NCI-H774 (cell line): ENCODE measurements at regions not wholly inside any gene's neighbourhood (a gene's known extent, or its start where the extent isn't known, plus 50 kb on each side); places are given as distances from the start of the nearest gene placed in this dataset.

Source experiments
- DNase-seq: peaks from one replicate; lab custom pipeline; 2025; lab: John Stamatoyannopoulos, UW

DNA sequence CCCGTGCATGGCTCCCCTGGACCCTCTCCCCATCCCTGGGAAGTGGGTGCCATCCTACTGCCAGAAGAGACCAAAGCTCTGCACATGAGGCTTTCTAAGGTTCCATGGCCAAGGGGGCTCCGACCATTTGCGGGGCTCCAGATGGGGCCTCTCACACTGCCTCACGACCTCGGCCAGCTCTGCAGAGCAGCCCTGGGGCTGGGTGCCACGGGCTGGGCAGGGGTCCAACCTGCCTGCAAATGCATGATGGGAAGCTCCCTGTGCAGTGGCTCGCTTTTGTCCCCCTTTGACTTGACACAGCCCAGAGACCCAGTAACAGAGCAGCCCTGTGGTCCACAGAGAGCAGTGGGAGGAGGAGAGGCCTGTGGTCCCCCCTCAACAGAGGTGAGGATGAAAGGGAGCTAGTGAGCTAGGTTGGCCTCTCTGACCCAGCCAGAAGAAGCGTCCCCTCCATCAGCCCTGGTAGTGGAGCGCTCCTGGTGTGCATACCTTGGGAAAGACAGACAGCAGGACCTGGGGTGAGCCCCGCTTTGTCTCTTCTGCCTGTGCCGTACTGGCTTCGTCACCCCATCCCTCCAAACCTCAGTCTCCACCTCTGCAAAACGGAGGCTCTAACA is 174.1 kb downstream of the DDX1 start:
- DNase-seq: no peak

DNA sequence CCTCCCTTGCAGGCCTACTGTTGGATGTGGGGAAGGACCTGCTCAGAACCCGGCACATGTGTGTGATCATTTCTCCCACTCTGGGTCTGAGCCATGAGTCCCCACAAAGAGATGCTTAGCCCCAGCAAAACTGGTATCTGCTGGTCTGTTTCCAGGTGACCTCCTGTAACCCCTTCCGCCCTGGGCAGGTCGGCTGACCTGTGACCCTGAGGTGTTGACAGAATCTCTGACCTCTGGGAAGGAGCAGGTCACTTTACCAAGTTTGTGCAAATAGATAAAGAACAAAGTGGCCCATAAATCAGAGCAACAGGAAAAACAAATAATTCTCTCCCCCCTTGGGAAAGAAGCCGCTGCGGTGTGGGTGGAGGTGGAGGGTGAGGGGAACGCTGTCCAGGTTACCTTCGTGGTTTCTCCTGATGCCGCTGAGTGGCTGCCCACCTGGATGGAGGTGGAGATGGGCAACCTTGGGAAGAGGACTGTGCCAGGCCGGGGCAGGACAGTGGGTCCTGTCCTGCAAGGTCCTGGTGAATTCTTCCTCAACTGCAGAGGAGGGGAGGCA is 174.0 kb upstream of the MYCN start:
- DNase-seq: no peak

DNA sequence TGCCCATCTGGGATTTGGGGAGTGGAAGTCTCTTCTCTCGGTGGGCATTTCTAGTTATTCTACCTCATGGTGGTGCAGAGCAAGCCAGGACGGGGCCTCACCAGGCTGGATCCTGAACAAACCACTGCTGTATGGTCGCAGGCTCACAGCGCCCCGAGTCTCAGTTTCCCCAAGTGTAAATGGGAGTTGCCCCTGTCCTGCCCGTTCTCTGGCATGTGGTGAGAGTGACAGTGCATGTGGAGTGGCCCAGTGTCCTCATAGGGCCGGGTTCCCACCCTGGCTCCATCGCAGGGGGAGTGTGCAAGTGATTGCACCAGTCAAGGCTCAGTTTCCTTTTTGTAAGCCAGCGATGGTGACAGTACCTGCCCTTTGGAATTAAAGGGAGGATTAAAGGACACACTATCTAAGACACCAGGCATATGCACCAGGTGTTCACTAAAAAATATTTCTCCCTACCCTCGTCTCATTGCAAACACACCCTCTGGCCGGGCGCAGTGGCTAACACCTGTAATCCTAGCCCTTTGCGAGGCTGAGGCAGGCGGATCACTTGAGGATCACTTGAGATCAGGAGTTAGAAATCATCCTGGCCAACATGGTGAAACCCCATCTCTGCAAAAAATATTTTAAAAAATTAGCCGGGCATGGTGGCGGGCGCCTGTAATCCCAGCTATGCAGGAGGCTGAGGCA is 173.3 kb upstream of the MYCN start:
- no peak for DNase-seq

GRCh38 chr2:15767679-15768078 is 172.7 kb upstream of the MYCN start:
- no peak for DNase-seq

- DNase-seq: no peak
These were observed 172.2 kb upstream of the MYCN start for GRCh38 chr2:15768142-15768541.

GRCh38 chr2:15768615-15769014 is 171.7 kb upstream of the MYCN start:
- DNase-seq: no peak

DNA sequence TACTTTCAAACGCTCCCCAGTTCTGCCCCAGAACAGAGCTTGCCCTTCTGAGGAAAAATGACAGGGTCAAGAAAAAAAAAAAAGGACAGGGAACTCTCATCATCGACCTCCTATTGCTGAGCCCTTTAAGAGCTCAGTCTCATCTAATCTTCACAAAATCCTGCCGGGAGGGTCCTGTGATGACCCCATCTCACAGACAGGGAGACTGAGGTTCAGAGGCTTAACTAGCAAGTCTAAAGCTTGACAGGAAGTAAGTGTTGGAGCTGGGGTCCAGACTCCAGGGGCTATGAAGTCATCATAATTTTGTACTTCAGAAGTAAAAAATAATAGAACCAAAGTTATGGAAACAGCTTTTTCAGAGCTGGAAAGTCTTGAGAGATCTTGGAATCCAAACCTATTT is 171.1 kb upstream of the MYCN start:
- DNase-seq: no peak

DNA sequence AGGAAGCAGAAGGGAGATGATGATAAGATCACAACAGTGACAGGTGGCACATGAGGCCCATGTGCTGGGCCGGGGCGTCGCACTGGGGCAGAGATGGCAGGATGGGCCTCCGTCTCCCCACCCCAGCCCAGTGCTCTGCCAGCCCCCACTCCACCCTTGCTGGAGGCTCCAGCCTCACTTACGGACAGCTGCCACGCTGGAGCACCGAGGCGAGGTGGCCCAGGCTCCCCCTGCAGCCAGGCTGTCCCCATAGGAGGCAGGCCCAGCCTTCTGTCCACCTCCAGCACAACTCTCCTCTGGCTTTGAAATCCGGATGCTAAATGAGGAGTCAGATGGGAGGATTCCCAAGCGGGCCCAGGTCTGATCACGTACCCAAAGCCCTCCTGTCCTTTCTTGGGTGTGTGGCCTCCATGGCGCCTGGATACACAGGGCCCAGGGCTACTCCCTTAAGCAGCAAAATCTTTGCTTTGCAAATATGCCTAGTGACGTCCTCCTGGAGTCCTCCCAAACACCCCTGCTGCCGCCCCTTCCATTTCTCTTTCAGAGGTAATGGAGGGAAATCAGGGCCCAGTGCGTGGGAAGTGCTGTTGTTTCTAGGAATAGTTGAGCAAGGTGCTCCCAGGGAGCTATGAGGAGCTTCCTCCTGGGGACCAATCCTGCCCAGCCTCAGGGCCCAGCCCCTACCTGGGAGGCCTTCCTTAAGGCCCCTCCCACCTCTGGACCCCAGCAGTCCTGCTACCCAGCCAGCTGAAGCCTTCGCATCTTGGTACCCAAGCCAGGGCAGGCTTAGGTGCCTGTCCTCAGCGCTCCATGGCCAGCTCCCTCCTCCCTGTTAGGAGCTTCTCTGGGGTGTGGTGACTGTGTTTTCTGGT is 170.4 kb upstream of the MYCN start:
- no peak for DNase-seq

GRCh38 chr2:15770606-15771005 is 169.7 kb upstream of the MYCN start:
- DNase-seq: no peak

- DNase-seq: no peak
These were observed 169.2 kb upstream of the MYCN start for GRCh38 chr2:15771124-15771523.

GRCh38 chr2:15772086-15772595 is 168.2 kb upstream of the MYCN start:
- no peak for DNase-seq

GRCh38 chr2:15772681-15773080 is 167.7 kb upstream of the MYCN start:
- no peak for DNase-seq

DNA sequence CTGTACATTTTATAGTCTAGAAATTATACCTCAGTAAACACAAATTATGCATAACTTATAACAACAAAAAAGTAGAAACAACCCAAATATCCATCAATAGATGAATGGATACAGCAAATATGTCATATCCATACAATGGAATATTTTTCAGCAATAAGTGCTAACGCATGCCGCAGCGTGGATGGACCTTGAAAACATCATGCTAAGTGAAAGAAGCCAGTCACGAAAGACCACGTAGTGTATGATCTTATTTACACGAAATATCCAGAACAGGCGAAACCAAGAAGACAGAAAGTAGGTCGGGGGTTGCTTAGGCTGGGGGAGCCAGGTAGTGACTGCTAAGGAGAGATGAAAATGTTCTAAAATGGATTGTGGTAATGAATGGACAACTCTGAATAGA is 167.1 kb upstream of the MYCN start:
- DNase-seq: no peak

GRCh38 chr2:15773846-15774245 is 166.5 kb upstream of the MYCN start:
- no peak for DNase-seq

DNA sequence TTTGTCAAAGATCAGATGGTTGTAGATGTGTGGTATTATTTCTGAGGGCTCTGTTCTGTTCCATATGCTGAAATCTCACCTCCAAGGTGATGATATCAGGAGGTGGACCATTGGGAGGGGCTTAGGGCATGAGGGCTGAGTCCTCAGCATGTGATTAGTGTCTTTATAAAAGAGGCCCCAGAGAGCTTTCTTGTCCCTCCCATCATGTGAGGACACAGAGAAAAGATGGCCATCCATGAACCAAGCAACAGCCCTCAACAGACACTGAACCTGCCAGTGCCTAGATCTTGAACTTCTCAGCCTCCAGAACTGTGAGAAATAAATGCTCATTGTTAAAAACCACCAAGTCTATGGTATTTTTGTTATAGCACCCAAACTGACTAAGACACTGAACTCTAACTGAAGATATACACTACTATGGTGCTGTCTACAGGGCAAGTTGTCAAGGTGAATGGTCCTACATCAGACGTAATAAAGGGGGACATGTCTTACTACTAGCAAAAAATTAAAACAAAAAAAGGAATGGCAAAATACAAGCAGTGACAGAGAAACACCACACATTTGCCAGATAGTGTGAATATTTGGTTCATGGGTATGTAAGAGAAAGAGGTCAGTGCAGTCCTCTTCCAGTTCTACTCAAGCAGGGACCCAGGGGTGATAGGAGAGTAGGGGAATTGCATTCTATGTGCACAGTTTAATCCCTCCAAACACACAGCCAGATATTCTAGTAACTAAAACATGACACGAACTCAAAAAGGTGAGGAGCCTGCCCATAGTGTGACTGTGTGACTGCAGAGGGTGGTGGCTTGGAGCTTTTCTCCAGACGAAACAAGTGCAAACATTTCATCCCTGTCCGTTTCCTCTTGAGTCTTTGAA is 164.4 kb upstream of the MYCN start:
- no peak for DNase-seq

DNA sequence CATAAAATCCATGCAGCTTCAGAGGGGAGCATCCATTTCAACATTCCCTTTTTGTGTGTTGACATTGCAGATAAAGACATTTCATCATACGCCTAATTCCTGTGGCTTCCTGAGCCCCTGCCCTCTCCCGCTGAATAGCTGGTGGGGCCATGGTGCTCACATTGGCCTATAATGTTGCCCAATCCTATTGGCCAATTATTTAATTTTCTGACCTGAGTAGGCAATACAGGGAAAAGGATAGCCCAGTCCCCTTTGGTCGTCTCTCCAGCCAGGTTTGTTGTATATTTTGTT is 163.8 kb upstream of the MYCN start:
- DNase-seq: no peak

DNA sequence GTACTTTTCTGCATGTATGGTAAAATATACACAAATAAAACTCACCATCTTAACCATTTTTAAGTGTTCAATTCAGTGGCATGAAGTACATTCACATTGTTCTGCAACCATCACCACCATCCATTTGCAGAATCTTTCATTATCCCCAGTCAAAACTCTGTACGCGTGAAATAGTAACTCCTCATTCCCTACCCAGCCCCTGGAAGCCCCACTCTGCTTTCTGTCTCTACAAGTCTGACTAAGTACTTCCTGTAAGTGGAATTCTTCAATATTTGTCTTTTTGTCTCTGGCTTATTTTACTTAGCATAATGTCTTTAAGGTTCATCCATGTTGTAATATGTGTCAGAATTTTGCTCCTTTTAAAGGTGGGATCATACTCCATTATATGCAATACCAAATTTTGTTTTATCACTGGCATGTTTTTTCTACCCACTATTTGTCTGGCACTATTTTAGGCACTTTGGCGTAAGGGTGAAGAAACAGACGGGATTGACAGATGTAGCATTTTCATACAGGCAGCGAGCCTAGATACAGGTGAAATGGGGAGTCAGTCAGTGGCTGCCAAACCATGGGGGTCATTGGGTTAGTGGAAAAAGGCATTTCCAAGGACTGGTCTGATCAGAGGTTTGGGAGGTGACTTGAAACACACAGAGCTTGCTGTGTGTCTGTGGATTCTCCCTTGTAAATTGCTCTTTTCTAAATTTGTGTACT is 163.2 kb upstream of the MYCN start:
- DNase-seq: no peak

DNA sequence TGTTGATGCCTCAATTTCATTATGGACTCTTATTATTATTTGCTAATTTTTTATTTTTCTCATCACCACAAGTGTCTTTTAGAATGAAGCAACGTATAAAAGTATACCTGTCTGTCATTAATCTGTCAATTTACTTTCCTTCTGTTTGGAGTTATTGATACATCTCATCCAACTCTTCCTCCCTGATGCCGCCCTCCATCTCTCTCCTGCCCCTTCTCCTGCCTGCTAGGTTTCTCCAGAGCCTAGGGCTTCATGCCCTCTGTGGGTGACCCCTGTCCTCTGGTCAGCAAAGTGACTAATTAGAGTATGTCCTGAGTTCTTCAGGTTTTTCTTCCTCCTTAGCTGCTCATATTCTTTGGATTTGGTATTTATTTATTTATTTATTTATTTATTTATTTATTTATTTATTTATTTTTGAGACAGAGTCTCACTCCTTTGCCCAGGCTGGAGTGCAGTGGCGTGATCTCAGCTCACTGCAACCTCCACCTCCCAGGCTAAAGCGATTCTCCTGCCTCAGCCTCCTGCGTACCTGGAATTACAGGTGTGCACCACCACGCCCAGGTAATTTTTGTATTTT is 162.5 kb upstream of the MYCN start:
- DNase-seq: no peak

GRCh38 chr2:15778529-15779219 is 161.7 kb upstream of the MYCN start:
- no peak for DNase-seq

DNA sequence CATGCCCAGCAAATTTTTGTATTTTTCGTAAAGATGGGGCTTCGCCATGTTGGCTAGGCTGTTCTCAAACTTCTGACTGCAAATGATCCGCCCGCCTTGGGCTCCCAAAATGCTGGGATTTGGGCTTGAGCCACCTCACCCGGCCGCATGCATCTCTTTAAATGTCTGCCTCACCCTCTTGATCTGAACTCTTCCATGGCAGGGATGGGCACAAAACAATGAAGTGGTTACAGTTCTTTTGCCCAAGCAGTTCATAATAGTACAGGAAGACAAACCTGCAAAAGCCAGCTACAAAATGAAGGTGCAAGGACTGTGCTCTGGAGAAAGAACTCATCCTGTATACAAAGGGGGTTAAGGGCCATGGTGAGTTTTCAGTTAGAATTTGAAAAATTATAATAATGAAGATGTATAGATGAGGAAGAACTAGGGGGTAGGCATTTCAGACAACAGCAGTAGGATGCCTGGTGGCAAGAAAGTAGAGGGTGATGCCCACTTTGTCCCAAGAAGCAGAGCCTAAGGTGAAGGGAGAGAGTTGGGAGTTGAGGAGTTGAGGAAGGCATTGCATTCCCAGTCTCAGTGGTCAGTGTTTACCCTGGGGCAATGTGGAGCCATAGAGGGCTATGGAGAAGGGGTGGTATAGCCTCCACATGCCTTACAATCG is 160.8 kb upstream of the MYCN start:
- DNase-seq: no peak
